WTC11 (cell line): ENCODE measurements at regions not wholly inside any gene's neighbourhood (a gene's known extent, or its start where the extent isn't known, plus 50 kb on each side); places are given as distances from the start of the nearest gene placed in this dataset.

ENCODE experiments used
- ATAC-seq: fragments of 200-7000 bp; cut with Tn5 transposase; 2 replicates; pipeline ENCODE4 v1.10.0; 2021; ENCODE audit warnings: mild to moderate bottlenecking, moderate library complexity
- CTCF ChIA-PET: fragments of 300-600 bp; sonication (Branson Sonifier 250); formaldehyde crosslinking; loops from one replicate; lab custom pipeline; 2021; ENCODE audit warnings: antibody characterized with exemption; lab: Charles Lee
- POLR2A ChIA-PET: fragments of 350-600 bp; sonication (Branson Sonifier 250); formaldehyde crosslinking; loops from one replicate; lab custom pipeline; 2021; ENCODE audit warnings: antibody characterized with exemption; lab: Charles Lee
- DNase-seq: peaks from one replicate; pipeline ENCODE4 v3.0.0; 2021; ENCODE audit warnings: low spot score
- H3K27ac Mint-ChIP-seq: 2 replicates; pipeline ENCODE4 v1.8.0; 2021; ENCODE audit warnings: mixed read lengths
- H3K27me3 Mint-ChIP-seq: 2 replicates; pipeline ENCODE4 v1.8.0; 2021; ENCODE audit warnings: low read depth, mild to moderate bottlenecking, moderate library complexity, mixed read lengths
- H3K36me3 Mint-ChIP-seq: 2 replicates; pipeline ENCODE4 v1.8.0; 2021; ENCODE audit warnings: mixed read lengths
- H3K4me1 Mint-ChIP-seq: 2 replicates; pipeline ENCODE4 v1.8.0; 2022; ENCODE audit warnings: mixed read lengths
- H3K4me3 Mint-ChIP-seq: 2 replicates; pipeline ENCODE4 v1.8.0; 2021; ENCODE audit warnings: mild to moderate bottlenecking, moderate library complexity, mixed read lengths
- H3K9me3 Mint-ChIP-seq: 2 replicates; pipeline ENCODE4 v1.8.0; 2021; ENCODE audit warnings: mixed read lengths
- ATF6 ChIP-seq: sonication (generic); formaldehyde crosslinking; IDR thresholded peaks from 2 replicates; pipeline ENCODE4 v1.8.1; 2023; ENCODE audit warnings: mild to moderate bottlenecking, missing genetic modification reagents
- CDX4 ChIP-seq: fragments of 250-450 bp; sonication (Bioruptor Pico); IDR thresholded peaks from 2 replicates; pipeline ENCODE4 v1.9.0; 2021; ENCODE audit warnings: moderate library complexity, mild to moderate bottlenecking, inconsistent platforms, borderline replicate concordance
- CTCF ChIP-seq: fragments of 200-600 bp; IDR thresholded peaks from 2 replicates; pipeline ENCODE4 v1.8.0; 2022; ENCODE audit warnings: antibody characterized with exemption
- E2F1 ChIP-seq: sonication (generic); formaldehyde crosslinking; IDR thresholded peaks from 2 replicates; pipeline ENCODE4 v1.8.0; 2022; ENCODE audit warnings: mild to moderate bottlenecking, missing genetic modification reagents
- EMX1 ChIP-seq: fragments of 250-450 bp; sonication (Bioruptor Pico); IDR thresholded peaks from 2 replicates; pipeline ENCODE4 v1.8.0; 2021; ENCODE audit warnings: mild to moderate bottlenecking
- ESRRA ChIP-seq: sonication (generic); formaldehyde crosslinking; IDR thresholded peaks from 2 replicates; pipeline ENCODE4 v1.8.1; 2022; ENCODE audit warnings: mild to moderate bottlenecking, missing genetic modification reagents, borderline replicate concordance
- GABPB1 ChIP-seq: sonication (generic); formaldehyde crosslinking; IDR thresholded peaks from 2 replicates; pipeline ENCODE4 v1.8.1; 2023; ENCODE audit warnings: mild to moderate bottlenecking, missing genetic modification reagents
- HMGXB4 ChIP-seq: sonication (generic); formaldehyde crosslinking; IDR thresholded peaks from 2 replicates; pipeline ENCODE4 v1.8.1; 2023; ENCODE audit warnings: mild to moderate bottlenecking, moderate library complexity, missing genetic modification reagents
- JAZF1 ChIP-seq: fragments of 250-450 bp; sonication (Bioruptor Pico); IDR thresholded peaks from 2 replicates; pipeline ENCODE4 v1.9.0; 2021; ENCODE audit warnings: moderate library complexity, mild to moderate bottlenecking, inconsistent platforms
- MLX ChIP-seq: sonication (generic); formaldehyde crosslinking; IDR thresholded peaks from 2 replicates; pipeline ENCODE4 v1.8.1; 2023; ENCODE audit warnings: mild to moderate bottlenecking, missing genetic modification reagents, moderate library complexity
- MXD4 ChIP-seq: fragments of 250-450 bp; sonication (Bioruptor Pico); IDR thresholded peaks from 2 replicates; pipeline ENCODE4 v1.8.0; 2021; ENCODE audit warnings: mild to moderate bottlenecking, moderate library complexity, borderline replicate concordance
- NFE2L1 ChIP-seq: sonication (generic); formaldehyde crosslinking; IDR thresholded peaks from 2 replicates; pipeline ENCODE4 v1.8.1; 2023; ENCODE audit warnings: missing genetic modification reagents
- NR1H2 ChIP-seq: sonication (generic); formaldehyde crosslinking; IDR thresholded peaks from 2 replicates; pipeline ENCODE4 v1.9.0; 2021; ENCODE audit warnings: mild to moderate bottlenecking, moderate library complexity, missing genetic modification reagents
- RELA ChIP-seq: sonication (generic); formaldehyde crosslinking; IDR thresholded peaks from 2 replicates; pipeline ENCODE4 v1.8.1; 2022; ENCODE audit warnings: missing genetic modification reagents, mild to moderate bottlenecking, borderline replicate concordance
- STAT6 ChIP-seq: sonication (generic); formaldehyde crosslinking; conservative IDR thresholded peaks from 2 replicates; pipeline ENCODE4 v1.8.1; 2023; ENCODE audit warnings: mild to moderate bottlenecking, low read depth, missing genetic modification reagents, moderate library complexity
- TEAD1 ChIP-seq: sonication (generic); formaldehyde crosslinking; IDR thresholded peaks from 2 replicates; pipeline ENCODE4 v1.8.0; 2022; ENCODE audit warnings: mild to moderate bottlenecking, missing genetic modification reagents
- USF1 ChIP-seq: sonication (generic); formaldehyde crosslinking; IDR thresholded peaks from 2 replicates; pipeline ENCODE4 v1.8.0; 2022; ENCODE audit warnings: mild to moderate bottlenecking, missing genetic modification reagents
- ZNF317 ChIP-seq: sonication (generic); formaldehyde crosslinking; IDR thresholded peaks from 2 replicates; pipeline ENCODE4 v1.8.1; 2023; ENCODE audit warnings: low read depth, mild to moderate bottlenecking, moderate library complexity, missing genetic modification reagents, borderline replicate concordance

GRCh38 chr4:20176881-20177280, 74.8 kb upstream of the SLIT2 start:
- no peak overlapping the region for H3K4me3 Mint-ChIP-seq
- no peaks in the 10 kb centered on the region for H3K27me3 Mint-ChIP-seq
- no peaks in the 10 kb centered on the region for H3K4me1 Mint-ChIP-seq
- peaks cover 27% of the 10 kb centered on the region for H3K9me3 Mint-ChIP-seq
- no peak for ATAC-seq
- no peak for TF ChIP-seq EMX1
- no peak for TF ChIP-seq USF1 (CRISPR knock-in tag)
- TF ChIP-seq GABPB1: no peak
- peaks cover 4% of the 10 kb centered on the region; the same call in 1 of the 2 replicates for H3K36me3 Mint-ChIP-seq
- H3K27ac Mint-ChIP-seq: no peak overlapping the region
- no peak for DNase-seq
- ChIA-PET CTCF (no interaction called here), POLR2A (no interaction called here)

- POLR2A ChIA-PET: no interaction called here
- no peaks in the 10 kb centered on the region for H3K27me3 Mint-ChIP-seq
- no peaks in the 10 kb centered on the region for H3K4me1 Mint-ChIP-seq
- no peak overlapping the region for H3K27ac Mint-ChIP-seq
- no peaks in the 10 kb centered on the region for H3K36me3 Mint-ChIP-seq
- ATAC-seq: no peak
- no peak for DNase-seq
- no peak overlapping the region for H3K4me3 Mint-ChIP-seq
- peaks cover 14% of the 10 kb centered on the region for H3K9me3 Mint-ChIP-seq
- CTCF ChIA-PET: no interaction called here
- TF ChIP-seq RELA (CRISPR knock-in tag) (no peak), MLX (CRISPR knock-in tag) (no peak), STAT6 (CRISPR knock-in tag) (no peak), HMGXB4 (CRISPR knock-in tag) (no peak), E2F1 (CRISPR knock-in tag) (no peak), TEAD1 (CRISPR knock-in tag) (no peak), CDX4 (no peak), ATF6 (no peak), NFE2L1 (CRISPR knock-in tag) (no peak), ZNF317 (CRISPR knock-in tag) (no peak), CTCF (no peak), ESRRA (CRISPR knock-in tag) (no peak), JAZF1 (CRISPR knock-in tag) (no peak), NR1H2 (CRISPR knock-in tag) (no peak), MXD4 (CRISPR knock-in tag) (no peak)
Measured at GRCh38 chr4:20172070-20172760, 79.5 kb upstream of the SLIT2 start.
